HEK293 (cell line): ENCODE measurements at regions not wholly inside any gene's neighbourhood (a gene's known extent, or its start where the extent isn't known, plus 50 kb on each side); places are given as distances from the start of the nearest gene placed in this dataset.
"Not testable (repeated sequence)": the region's sequence is repeated elsewhere in the genome, so short reads cannot be mapped to it uniquely, and the experiment has no call there.

Experiments used
- CTCF ChIA-PET: fragments of 350-600 bp; formaldehyde crosslinking; extraction: SDS; loops from one replicate; lab custom pipeline; 2021; ENCODE audit warnings: antibody characterized with exemption; lab: Yijun Ruan, JAX
- POLR2A ChIA-PET: fragments of 300-600 bp; formaldehyde crosslinking; extraction: SDS; loops from one replicate; lab custom pipeline; 2020; ENCODE audit warnings: antibody characterized with exemption, inconsistent platforms; lab: Yijun Ruan, JAX
- H3K27ac ChIP-seq: fragments of 200-500 bp; sonication (Bioruptor generic); 2 replicates; pipeline ENCODE4 v1.5.1; 2014; ENCODE audit warnings: low read depth, low read length, control low read depth, inconsistent platforms; ENCODE audit errors: extremely low read depth
- H3K36me3 ChIP-seq, 2 experiments: fragments of 200-500 bp in 1 of 2; sonication (Bioruptor generic) in 1 of 2; 1 replicate in 1 of 2; 2 replicates in 1 of 2; pipeline ENCODE4 v1.5.1; 2014 to 2017; ENCODE audit warnings: inconsistent platforms in 2 of 2, low read length in 2 of 2; ENCODE audit not compliant: control insufficient read depth in 2 of 2, insufficient read depth in 1 of 2
- H3K4me1 ChIP-seq: fragments of 200-500 bp; sonication (Bioruptor generic); 2 replicates; pipeline ENCODE4 v1.5.1; 2014; ENCODE audit warnings: mild to moderate bottlenecking, low read length, inconsistent platforms; ENCODE audit not compliant: control insufficient read depth, insufficient read depth
- H3K4me3 ChIP-seq: 2 replicates; pipeline ENCODE4 v1.5.1; 2011; ENCODE audit warnings: low read depth, mild to moderate bottlenecking, control low read depth, low read length, moderate library complexity
- H3K9me3 ChIP-seq: fragments of 200-500 bp; sonication (Bioruptor generic); 2 replicates; pipeline ENCODE4 v1.5.1; 2014; ENCODE audit warnings: low read depth, low read length, inconsistent platforms; ENCODE audit not compliant: control insufficient read depth, insufficient read depth
- BCL11B ChIP-seq: fragments of 450-650 bp; formaldehyde crosslinking; IDR thresholded peaks from 2 replicates; pipeline ENCODE4 v1.5.1; 2016; ENCODE audit warnings: low read depth, missing biosample characterization, missing genetic modification characterization
- HIC1 ChIP-seq: fragments of 450-650 bp; formaldehyde crosslinking; IDR thresholded peaks from 2 replicates; pipeline ENCODE4 v1.5.1; 2016; ENCODE audit warnings: missing biosample characterization, missing genetic modification characterization
- HOXD13 ChIP-seq: sonication (generic); formaldehyde crosslinking; IDR thresholded peaks from 2 replicates; pipeline ENCODE4 v1.8.0; 2022; ENCODE audit warnings: missing genetic modification reagents, borderline replicate concordance
- INSM2 ChIP-seq: fragments of 450-650 bp; formaldehyde crosslinking; IDR thresholded peaks from 2 replicates; pipeline ENCODE4 v1.5.1; 2016; ENCODE audit warnings: missing biosample characterization, missing genetic modification characterization
- OSR2 ChIP-seq: fragments of 450-650 bp; formaldehyde crosslinking; IDR thresholded peaks from 2 replicates; pipeline ENCODE4 v1.5.1; 2016; ENCODE audit warnings: missing biosample characterization, missing genetic modification characterization
- PBX3 ChIP-seq: sonication (generic); formaldehyde crosslinking; IDR thresholded peaks from 2 replicates; pipeline ENCODE4 v1.8.1; 2022; ENCODE audit warnings: mild to moderate bottlenecking, moderate library complexity, missing genetic modification reagents
- ZBTB49 ChIP-seq: fragments of 450-650 bp; formaldehyde crosslinking; IDR thresholded peaks from 2 replicates; pipeline ENCODE4 v1.5.1; 2016; ENCODE audit warnings: missing biosample characterization, missing genetic modification characterization, low read depth
- ZBTB7A ChIP-seq: fragments of 450-650 bp; formaldehyde crosslinking; IDR thresholded peaks from 2 replicates; pipeline ENCODE4 v1.5.1; 2016; ENCODE audit warnings: low read depth, missing biosample characterization, missing genetic modification characterization
- ZNF155 ChIP-seq: fragments of 450-650 bp; formaldehyde crosslinking; IDR thresholded peaks from 2 replicates; pipeline ENCODE4 v1.5.1; 2016; ENCODE audit warnings: missing biosample characterization, missing genetic modification characterization
- ZNF223 ChIP-seq: fragments of 450-650 bp; formaldehyde crosslinking; IDR thresholded peaks from 2 replicates; pipeline ENCODE4 v1.5.1; 2016; ENCODE audit warnings: missing biosample characterization, missing genetic modification characterization
- ZNF423 ChIP-seq: fragments of 450-650 bp; formaldehyde crosslinking; IDR thresholded peaks from 2 replicates; pipeline ENCODE4 v1.5.1; 2016; ENCODE audit warnings: missing biosample characterization, missing genetic modification characterization
- ZNF513 ChIP-seq: fragments of 450-650 bp; IDR thresholded peaks from 2 replicates; pipeline ENCODE4 v1.5.1; 2018; ENCODE audit warnings: missing biosample characterization, missing genetic modification characterization
- ZNF514 ChIP-seq: fragments of 450-650 bp; formaldehyde crosslinking; IDR thresholded peaks from 2 replicates; pipeline ENCODE4 v1.5.1; 2016; ENCODE audit warnings: missing biosample characterization, missing genetic modification characterization
- ZNF692 ChIP-seq: fragments of 450-650 bp; formaldehyde crosslinking; IDR thresholded peaks from 2 replicates; pipeline ENCODE4 v1.5.1; 2016; ENCODE audit warnings: missing biosample characterization, missing genetic modification characterization
- ZNF76 ChIP-seq: fragments of 450-650 bp; formaldehyde crosslinking; IDR thresholded peaks from 2 replicates; pipeline ENCODE4; 2016; ENCODE audit warnings: low read depth, missing biosample characterization, missing genetic modification characterization, borderline replicate concordance
- ZNF792 ChIP-seq: fragments of 450-650 bp; formaldehyde crosslinking; IDR thresholded peaks from 2 replicates; pipeline ENCODE4 v1.5.1; 2016; ENCODE audit warnings: missing biosample characterization, missing genetic modification characterization

GRCh38 chr10:83543691-83544462 lies 595.4 kb upstream of the GHITM start:
- Histone ChIP-seq H3K9me3 (no peaks in the 10 kb centered on the region), H3K4me1 (no peaks in the 10 kb centered on the region), H3K27ac (no peak overlapping the region), H3K4me3 (no peak overlapping the region), H3K36me3 (no peaks in the 10 kb centered on the region)
- CTCF ChIA-PET = interaction anchor here (0.6 kb wide), 2 partner anchors 11 to 56 kb away, joined by 3 read pairs; no protein-coding TSS in a partner anchor
- TF ChIP-seq ZNF223 (tag by site-specific recombination) = no peak
- no peak for TF ChIP-seq ZNF155 (tag by site-specific recombination)
- no peak for TF ChIP-seq ZNF76 (tag by site-specific recombination)
- TF ChIP-seq ZBTB49 (tag by site-specific recombination) = no peak
- no peak for TF ChIP-seq OSR2 (tag by site-specific recombination)
- TF ChIP-seq PBX3 = no peak
- no peak for TF ChIP-seq HIC1 (tag by site-specific recombination)
- no peak for TF ChIP-seq ZNF692
- TF ChIP-seq INSM2 (tag by site-specific recombination) = no peak
- TF ChIP-seq ZBTB7A (tag by site-specific recombination) = no peak
- TF ChIP-seq ZNF423 (tag by site-specific recombination) = no peak
- TF ChIP-seq BCL11B (tag by site-specific recombination) = no peak
- POLR2A ChIA-PET = no interaction called here

- Histone ChIP-seq H3K9me3 (no peaks in the 10 kb centered on the region), H3K4me3 (no peak overlapping the region), H3K4me1 (no peaks in the 10 kb centered on the region), H3K36me3 (no peaks in the 10 kb centered on the region)
- CTCF ChIA-PET = interaction anchor here (1.0 kb wide), 1 partner anchor 24 kb away, joined by 3 read pairs; no protein-coding TSS in a partner anchor
- TF ChIP-seq ZNF513 (tag by site-specific recombination) (no peak), HOXD13 (CRISPR knock-in tag) (no peak), ZNF792 (tag by site-specific recombination) (no peak), ZNF692 (no peak), ZNF514 (tag by site-specific recombination) (no peak)
- TF ChIP-seq, all 188 proteins: peak for 0
- POLR2A ChIA-PET = no interaction called here
- H3K27ac ChIP-seq = no peak overlapping the region
Observed at GRCh38 chr10:83545901-83546391, 593.4 kb upstream of the GHITM start.

- not testable (repeated sequence) for H3K36me3 ChIP-seq, H3K4me1 ChIP-seq, H3K4me3 ChIP-seq, H3K27ac ChIP-seq, H3K9me3 ChIP-seq
- CTCF ChIA-PET = interaction anchor here (0.7 kb wide), 1 partner anchor 175 kb away, joined by 3 read pairs; no protein-coding TSS in a partner anchor
- POLR2A ChIA-PET = interaction anchor here (0.6 kb wide), 1 partner anchor 22 kb away, joined by 3 read pairs; no protein-coding TSS in a partner anchor
Observed at GRCh38 chr10:83551190-83551589, 588.1 kb upstream of the GHITM start.
